Superior temporal gyrus (tissue), 1 donor: ENCODE measurements at regions not wholly inside any gene's neighbourhood (a gene's known extent, or its start where the extent isn't known, plus 50 kb on each side); places are given as distances from the start of the nearest gene placed in this dataset.

Source experiments
- DNase-seq: peaks from one replicate; pipeline ENCODE4 v3.0.0-alpha.2; 2016; ENCODE audit errors: extremely low spot score

DNA sequence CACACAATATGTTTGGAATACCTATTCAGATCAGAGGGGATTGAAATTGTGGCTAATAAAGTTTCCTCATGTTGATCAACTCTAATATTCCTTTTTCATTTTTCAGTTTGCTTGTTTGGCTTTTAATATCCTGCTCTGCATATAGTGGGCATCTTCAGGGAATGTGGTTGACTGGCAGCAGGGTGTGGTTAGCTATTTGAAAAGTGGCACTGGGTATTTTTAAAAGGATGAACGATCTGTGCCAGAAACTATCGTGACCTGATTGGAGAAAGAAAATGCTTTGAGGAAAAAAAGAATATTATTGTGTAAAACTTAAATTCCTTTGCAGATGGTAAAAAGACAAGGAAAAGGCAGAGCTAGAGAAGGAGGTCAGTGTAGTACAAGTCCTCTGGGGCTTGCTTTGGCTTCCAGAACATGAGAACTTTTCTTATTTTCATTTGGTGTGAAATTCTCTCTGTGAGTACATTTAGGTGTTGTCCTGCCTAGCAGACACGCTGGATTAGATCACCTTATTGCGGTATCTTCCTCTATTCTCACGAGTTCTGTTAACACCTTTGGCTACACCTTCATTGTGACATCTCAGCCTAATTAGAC, 329.7 kb upstream of the SNX7 start:
- DNase-seq, result no peak

DNA sequence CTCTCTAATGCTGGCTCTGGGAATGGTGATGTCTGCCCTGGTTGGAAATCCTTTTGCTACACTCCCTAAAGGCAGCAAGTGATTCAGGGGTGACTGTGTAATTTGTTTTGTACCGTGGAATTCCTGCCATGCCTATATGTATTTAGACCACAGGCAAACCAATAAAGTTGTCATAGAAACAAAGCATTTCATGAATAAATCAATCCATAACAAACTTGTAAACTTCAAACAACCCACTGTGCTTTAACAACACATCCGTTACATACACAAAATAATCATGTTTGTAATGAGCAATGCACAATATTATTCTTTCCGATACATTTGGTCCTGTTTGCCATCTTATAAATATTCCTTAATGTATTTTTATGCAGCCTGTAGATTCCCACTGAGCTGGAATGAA, 330.3 kb upstream of the SNX7 start:
- no peak for DNase-seq

DNA sequence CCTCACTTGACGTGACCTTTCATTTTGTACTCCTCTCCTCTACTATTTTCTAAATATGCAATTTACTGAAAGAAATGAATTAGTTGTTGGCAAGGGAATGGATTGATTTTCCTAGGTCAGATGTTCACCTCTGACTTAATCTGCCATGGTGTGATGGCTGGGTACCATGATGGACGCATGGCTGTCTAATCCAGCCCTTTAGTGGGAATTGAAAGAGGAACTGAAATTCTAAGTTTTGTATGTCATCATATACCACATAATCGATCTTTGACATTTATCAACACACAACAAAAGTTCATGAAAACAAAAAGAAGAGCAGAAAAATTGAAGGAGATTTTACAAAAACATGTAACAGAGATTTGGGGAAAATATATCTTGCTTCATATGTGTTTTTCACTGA, 331.3 kb upstream of the SNX7 start:
- no peak for DNase-seq

DNA sequence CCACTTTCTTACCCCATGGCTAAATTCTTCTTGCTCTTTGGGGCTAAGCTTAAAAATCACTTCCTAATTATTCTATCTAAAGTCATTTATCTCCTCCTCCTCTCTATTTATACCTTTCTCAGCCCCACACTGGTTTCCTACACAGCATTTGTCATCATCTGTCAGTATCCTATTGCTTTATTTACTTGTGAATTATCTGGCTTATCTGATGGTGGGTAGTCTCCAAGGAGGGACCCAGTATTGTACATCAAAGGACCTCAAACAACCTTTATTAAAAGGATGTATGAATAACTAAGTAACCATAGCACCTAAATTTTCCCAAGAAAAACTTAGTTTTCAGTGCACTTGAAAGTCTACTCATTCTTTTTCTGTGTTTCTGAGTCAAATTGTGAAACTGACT, 332.7 kb upstream of the SNX7 start:
- DNase-seq, result no peak

DNA sequence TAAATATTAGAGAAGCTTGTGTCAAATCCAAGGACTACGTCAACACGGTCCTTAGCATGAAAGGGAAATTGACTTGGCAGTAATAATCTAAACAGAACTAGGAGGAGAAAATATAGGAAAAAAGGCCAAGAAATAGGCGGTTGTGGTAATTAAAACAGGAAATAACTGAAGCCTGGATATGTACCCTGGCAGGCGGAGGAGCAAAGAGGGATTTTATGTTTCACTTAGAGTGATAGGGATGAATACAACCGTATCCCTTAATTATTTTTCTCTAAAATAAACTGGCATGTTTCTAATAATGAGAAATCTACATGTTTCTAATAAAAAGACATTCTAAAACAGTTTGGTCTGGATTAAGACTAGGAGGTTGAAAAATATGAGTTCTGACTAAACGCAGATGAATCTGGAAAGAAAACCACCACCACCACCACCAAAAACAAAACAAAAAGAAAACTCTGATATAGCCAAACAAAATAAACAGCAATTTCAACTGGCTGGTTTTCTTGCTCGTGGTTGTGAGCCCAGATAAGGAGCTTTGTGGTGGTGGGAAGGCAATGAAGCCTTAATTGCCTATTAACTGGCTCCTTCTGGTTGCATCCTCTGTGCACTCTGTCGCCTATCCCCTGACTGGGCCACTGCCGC, 334.2 kb upstream of the SNX7 start:
- DNase-seq, result no peak

DNA sequence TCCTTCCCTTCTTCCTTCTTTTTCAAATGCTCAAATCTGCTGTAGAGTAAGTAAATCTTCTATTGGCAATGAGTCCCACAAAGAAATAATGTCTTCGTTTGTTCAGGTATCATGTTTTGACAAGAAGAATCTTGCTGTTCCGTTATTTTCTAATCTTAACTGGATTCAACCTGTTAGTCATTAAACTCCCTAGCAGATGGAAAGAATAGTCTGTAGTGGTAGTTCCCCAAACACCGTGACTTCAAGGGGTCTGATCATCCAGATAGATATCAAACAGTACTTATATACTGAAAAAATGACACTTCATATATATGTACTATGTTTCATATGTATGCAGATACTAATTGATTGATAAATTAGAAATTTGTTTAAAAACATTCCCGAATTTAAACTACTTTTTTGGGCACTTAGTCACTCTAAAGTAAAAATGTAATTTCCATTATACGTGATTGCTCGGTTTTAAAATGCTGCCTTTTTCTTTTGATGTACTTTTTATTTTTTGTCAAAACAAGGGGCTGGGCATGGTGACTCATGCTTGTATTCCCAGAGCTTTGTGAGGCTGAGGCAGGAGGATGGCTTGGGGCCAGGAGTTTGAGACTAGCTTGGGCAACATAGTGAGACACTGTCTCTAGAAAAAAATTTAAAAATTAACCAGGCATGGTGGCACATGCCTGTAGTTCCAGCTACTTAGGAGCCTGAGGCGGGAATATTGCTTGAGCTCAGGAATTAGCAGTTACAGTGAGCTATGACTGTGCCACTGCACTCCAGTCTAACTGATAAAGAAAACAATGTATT, 335.7 kb upstream of the SNX7 start:
- no peak for DNase-seq

DNA sequence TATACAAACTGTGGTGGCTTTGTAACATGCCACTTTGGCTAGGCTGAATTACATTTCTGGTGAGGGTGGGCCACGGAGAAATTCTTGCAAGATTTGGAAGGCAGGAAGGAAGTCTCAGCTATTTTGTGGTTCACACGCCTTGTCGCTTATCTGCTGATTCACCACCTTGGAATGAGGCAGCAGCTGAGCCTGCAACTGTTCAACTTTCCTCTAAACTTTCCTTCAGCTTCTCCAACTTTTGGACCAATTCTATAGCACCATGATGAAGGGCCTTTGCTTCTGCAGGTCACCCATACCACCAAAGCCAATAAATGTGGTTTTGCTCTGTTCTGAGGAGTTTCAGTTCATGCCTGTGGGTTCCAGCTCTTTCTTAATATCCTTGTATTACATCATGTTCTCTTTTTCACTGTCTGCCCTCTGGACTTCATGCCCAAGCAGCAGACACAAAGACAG, 337.6 kb upstream of the SNX7 start:
- DNase-seq, result no peak

DNA sequence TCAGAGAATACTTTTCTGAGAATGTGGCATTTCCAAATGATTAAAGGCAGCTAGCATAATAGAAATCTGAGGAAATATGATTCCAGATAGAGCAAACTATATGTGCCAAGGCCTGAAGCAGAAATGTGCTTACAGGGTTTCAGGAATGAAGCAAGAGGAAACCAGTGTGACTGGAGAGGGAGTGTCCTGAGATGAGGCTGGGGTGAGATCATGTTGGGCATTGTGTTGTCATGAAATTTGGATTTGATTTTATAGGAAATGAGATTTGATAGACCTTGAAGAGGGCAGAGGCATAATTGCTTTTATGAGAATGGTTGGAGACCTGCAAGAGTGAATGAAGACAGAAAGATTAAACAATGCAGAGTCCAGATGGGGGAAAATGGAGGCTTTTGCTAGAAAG, 338.1 kb upstream of the SNX7 start:
- no peak for DNase-seq

DNA sequence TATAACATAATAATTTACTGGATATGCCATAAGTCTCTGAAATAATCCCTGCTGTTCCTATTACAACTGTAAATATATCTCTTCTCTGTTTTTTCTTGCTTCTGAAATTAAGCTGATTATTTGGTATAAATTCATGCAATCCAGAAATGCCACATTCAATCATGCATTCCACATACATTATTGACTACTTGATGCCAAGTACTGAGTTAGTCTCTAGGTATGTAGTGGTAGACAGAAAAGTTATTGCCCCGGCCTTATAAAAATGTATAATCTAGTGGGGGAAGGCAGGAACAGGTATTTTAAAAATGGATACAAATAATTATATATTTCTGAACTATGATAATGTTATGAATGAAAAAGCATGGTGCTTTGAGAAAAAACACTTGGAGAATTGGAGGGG, 338.6 kb upstream of the SNX7 start:
- DNase-seq, result no peak

DNA sequence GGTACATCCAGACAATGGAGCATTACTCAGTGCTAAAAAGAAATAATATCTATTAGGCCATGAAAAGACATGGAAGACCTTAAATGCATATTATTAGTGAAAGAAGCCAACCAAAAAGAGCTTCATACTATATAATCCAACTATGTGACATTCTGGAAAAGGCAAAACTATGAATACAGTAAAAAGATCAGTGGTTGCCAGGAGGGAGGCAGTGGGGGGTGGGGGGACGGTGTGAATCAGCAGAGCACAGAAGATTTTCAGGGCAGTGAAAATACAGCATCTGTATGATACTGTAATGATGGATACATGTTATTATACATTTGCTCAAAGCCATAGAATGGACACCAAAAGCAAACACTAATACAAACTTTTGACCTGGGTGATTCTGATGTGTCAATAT, 339.4 kb upstream of the SNX7 start:
- DNase-seq, result no peak

DNA sequence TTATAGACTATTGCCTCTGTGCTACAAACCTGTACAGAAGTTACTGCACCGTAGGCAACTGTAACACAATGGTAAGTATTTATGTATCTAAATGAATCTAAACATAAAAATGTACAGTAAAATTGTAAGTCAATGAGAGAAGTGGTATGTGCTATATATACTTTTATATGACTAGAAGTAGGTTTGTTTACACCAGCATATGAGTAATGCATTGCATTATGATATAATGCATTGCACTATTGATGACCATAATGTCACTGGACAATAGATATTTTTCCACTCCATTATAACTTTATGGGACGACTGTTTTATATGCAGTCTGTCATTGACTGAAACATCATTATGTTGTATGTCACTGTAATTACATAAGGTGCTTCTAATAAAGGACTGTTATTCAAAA, 340.3 kb upstream of the SNX7 start:
- DNase-seq, result no peak

DNA sequence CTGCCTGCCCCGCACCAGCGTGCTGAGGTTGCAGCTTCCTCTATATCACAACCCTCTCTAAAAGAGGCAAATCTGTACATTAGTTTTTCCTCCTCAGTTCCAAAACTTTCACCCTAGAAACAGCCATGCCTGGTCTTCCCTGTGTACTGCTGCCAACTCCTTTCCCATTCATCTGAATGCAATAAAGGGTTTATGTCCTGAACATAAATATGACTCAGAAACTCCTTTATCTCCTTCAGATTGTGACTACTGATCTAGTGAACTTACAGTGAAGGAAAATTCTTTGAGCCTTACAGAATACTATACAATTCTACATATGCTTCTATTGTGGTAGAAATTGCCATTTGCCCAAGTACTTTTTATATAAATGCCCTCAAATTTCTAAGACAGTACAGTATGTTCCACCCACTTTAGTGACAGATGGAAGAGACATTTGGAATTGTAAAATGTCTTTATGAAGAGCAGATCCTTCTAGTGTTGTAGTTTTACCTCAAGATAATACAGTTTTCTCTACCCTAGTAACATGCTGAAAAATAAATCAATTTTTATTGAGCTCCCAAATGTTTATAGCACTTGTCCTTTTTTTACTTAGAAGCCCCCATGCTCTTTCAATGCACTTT, 345.1 kb upstream of the SNX7 start:
- DNase-seq, result peak; percentile 49

DNA sequence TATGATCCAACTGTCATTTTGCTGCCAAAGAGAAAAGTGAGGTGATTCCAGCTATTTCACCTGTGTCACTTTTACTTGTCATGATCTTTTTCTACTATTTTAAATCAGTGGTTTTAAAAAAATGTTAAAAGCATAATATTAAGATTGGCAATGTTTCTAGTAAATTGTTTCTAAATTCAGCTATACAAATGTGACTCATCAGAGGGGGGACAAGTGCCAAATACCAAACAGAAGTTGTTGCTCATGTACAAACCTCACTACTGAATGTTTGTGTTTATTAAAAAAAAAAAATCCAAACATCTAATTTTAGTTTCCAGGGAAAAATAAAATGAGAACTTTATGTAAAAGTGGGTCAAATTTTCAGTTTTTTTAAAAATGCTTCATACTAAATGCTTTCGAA, 346.2 kb upstream of the SNX7 start:
- DNase-seq, result no peak

DNA sequence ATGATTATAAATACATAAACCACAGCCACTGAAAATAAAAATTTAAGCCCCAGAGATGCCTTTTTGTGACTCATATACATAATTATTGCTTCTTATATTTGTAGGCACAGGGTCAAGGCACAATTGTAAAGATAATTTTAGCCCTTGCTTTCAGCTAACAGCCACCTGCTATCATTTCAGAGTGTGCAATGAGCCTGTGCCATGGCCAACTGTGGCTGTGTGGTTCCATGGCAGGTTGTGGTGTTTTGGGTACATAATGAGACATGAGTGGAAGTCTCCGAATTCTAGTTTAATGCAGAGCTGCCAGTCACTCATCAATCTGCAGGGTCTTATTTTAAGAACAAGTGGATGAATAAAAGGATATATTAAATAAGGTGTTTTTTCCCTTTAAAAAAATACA, 346.9 kb upstream of the SNX7 start:
- DNase-seq, result no peak

DNA sequence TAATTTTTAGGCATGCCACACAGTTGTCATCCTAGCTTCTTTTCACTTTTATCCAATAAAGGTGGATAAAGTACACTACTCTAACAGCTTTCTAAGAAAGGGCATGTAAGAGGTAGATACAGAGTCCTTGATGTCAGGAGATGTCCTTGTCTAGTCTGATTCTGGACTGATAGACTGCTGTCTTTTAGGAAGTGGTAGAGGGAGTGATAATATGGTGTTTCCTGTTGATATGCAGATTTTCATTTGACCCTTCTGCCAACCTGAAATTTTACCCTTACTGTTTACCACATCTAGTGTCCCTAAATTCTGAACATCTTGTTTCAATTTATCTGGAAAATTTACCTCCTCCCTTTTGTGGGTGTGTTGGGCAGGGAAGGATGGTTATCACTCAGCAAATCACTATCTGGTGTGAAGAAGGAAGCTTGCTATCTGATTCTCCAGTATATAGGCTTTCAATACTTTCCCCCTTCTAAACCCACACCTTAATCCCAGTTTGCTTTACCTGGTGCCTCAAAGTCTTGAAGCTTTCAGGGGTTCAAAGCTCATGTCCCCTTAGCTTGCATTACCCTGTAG, 354.9 kb upstream of the SNX7 start:
- no peak for DNase-seq

DNA sequence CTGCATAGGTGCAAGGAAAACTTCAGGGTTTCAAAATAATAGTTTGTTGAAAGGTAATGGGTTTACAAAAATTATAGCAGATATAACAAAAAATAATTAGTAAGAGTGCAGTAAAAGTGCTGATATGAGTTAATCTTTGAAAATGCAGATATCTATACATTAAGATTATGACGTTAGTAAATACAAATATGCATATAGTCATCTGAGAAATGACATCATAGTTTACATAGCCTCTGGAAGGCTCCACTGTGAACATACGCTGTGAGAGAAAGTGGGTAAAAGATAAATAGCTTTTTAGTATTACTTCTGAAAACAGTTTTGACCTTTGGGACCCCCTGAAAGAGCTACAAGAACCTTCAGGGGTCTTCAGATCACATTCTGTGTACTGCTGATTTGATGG, 356.2 kb upstream of the SNX7 start:
- DNase-seq, result no peak

DNA sequence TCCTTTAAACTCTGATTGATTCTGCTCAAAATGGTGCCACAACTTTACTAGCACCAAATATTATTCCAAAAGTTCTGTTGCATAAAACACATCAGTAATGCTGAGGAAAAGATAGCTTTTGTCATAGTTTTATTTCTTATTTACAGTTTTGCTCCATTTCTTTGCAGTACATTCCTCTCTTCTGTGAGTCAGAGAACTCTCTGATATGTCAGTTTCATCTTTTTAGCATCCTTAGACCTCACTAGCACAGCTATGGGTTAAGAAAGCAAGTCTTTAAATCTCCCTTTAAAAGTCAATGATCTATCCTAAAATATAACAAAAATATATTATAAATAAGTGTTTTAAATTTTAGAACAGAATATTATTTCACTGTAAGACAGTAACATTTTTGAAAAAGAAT, 356.6 kb upstream of the SNX7 start:
- DNase-seq, result no peak

DNA sequence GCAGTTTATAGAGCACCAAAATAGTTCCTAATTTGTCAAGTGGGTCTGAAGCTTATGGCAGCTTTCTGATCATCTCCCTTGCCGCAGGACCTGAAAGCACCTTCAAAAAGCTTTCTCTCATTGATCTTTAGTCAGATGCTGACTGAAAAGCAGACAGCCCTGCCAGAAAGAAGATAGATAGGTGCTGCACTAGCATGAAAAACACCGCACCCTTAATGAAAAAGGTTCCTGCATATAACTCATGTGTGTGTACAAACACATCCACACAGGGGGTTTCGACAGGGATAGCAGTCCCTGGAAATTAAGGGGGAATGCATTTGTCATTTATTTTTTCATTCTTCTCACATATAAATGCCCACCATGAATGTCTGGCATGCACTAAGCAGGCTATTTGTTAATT, 361.7 kb upstream of the SNX7 start:
- no peak for DNase-seq

DNA sequence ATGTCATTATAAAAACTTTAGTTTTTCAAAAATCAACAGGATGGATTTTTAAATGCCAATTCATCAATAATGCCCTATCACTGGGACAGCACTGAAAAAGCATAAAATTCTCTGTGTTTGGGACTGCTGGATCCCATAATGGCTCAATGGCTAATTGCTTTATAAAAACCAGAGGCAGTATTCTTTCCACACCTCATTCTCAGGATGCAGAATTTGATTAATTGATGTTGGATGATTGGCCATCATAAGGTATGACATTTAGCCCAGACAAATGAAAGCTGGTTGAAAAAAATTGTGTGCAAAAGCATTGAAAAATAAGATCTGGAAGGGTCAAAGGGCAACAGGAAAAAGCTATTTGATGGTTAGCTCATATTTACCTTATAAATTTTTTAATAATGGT, 362.2 kb upstream of the SNX7 start:
- no peak for DNase-seq

DNA sequence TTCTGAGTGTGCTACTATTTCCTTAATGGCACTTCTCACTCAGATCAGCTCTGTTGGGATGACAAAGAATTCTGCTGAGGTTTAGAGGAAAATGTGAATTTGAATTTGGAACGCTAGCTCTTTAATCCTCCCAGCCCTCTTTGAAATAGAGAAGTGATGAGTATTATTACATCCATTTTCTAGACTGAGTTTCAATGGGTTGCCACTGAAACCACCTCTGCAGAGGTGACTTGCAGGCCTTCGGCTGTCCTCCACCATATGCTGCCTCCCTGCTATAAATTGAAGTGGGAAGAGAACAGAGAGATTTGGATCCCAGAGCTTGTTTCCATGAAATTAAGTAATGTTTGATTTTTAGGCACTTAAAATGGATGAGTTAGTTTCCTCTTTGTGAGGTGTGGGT, 363.2 kb upstream of the SNX7 start:
- no peak for DNase-seq

DNA sequence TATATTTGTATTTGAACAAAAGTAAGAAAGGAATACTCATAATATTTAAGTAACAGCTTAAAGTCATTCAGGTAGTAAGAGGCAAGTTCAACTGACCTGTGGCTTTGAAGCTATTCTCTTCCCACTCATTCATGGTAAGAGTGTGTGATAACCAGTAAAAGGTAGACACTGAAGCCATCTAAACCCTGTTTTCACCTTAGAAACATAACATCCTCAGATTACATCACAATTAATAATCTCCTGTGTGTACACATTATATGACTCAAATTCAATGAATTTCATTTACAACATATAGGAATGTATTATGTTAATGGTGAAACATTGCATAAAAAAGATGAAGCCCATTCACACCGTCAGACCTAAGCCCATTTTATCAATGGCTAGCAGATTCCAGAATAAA, 364.8 kb upstream of the SNX7 start:
- no peak for DNase-seq

DNA sequence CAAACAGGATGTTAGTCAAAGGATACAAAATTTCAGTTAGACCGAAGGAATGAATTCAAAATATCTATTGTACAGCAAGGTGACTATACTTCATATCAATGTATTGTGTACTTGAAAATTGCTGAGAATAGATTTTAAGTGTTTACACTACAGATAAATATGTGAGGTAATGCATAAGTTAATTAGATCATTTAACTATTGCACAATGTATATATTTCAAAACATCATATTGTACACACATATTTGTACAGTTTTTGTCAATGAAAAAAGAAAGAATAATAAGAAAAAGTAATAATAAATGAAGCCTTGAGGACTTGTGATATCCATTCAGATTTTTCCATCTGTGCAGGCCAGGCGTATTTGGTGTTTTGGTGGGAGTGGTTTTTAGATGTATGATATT, 367.4 kb upstream of the SNX7 start:
- DNase-seq, result no peak

DNA sequence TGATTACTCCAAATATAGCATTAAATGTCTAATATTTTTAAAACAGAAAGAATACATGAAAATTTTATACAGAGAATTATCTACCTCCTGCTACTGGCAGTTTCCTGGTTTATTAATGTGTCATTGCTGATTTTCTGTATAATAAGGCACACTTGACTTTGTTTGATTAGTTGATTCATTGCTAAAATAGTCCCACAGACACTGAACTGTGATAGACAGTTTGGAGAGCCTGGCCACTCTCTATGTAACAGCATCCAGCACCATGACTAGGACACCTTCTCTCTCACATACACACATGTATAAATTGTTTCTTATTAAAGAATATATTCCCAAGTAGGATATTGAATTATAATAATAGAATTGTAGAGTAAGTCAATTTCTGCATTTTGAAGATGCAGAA, 368.5 kb upstream of the SNX7 start:
- no peak for DNase-seq
